SU-DHL-6 (cell line): ENCODE measurements at regions not wholly inside any gene's neighbourhood (a gene's known extent, or its start where the extent isn't known, plus 50 kb on each side); places are given as distances from the start of the nearest gene placed in this dataset.

ENCODE experiments used
- H2AFZ ChIP-seq: fragments of 200-600 bp; sonication (generic); 2 replicates; pipeline ENCODE4 v1.6.1; 2014; ENCODE audit warnings: low read depth, mild to moderate bottlenecking, moderate library complexity, mixed read lengths, antibody characterized with exemption, low read length; ENCODE audit not compliant: severe bottlenecking
- H3F3A ChIP-seq: fragments of 200-600 bp; shearing (Covaris generic); 2 replicates; pipeline ENCODE4 v1.6.0; 2016; ENCODE audit warnings: antibody characterized with exemption, mild to moderate bottlenecking; ENCODE audit not compliant: insufficient read depth
- H3K27ac ChIP-seq: fragments of 200-600 bp; sonication (generic); 2 replicates; pipeline ENCODE4 v1.5.1; 2016; ENCODE audit warnings: low read depth, mild to moderate bottlenecking, low read length, moderate library complexity, mixed read lengths
- H3K27me3 ChIP-seq: fragments of 200-600 bp; sonication (generic), shearing (Covaris generic); 2 replicates; pipeline ENCODE4 v1.6.0; 2014; ENCODE audit warnings: mild to moderate bottlenecking, low read length
- H3K36me3 ChIP-seq: fragments of 200-600 bp; sonication (generic); 2 replicates; pipeline ENCODE4 v1.6.1; 2014; ENCODE audit warnings: mild to moderate bottlenecking, low read length, mixed read lengths
- H3K4me2 ChIP-seq: fragments of 300-600, 200-600 bp; shearing (Covaris generic), sonication (generic); 2 replicates; pipeline ENCODE4 v1.6.0; 2014; ENCODE audit warnings: low read length, low read depth, mild to moderate bottlenecking; ENCODE audit not compliant: poor library complexity, severe bottlenecking
- H3K4me3 ChIP-seq: fragments of 200-600 bp; sonication (generic); 2 replicates; pipeline ENCODE4 v1.5.1; 2014; ENCODE audit warnings: antibody characterized with exemption, low read length, mild to moderate bottlenecking, mixed read lengths; ENCODE audit not compliant: insufficient read depth, poor library complexity, severe bottlenecking
- H3K79me2 ChIP-seq: fragments of 200-600 bp; sonication (generic); 2 replicates; pipeline ENCODE4 v1.6.1; 2014; ENCODE audit warnings: mild to moderate bottlenecking, low read length, moderate library complexity; ENCODE audit not compliant: insufficient read depth
- H3K9ac ChIP-seq: fragments of 200-600 bp; sonication (generic); 2 replicates; pipeline ENCODE4 v1.7.0; 2014; ENCODE audit warnings: mild to moderate bottlenecking, low read length
- H3K9me2 ChIP-seq: fragments of 200-600 bp; sonication (generic); replicated peaks from 2 replicates; pipeline ENCODE4 v1.6.1; 2014; ENCODE audit warnings: low read length; ENCODE audit not compliant: insufficient read depth
- H3K9me3 ChIP-seq: fragments of 200-600 bp; sonication (generic); 2 replicates; pipeline ENCODE4 v1.6.1; 2014; ENCODE audit warnings: low read length, mixed read lengths; ENCODE audit not compliant: insufficient read depth
- H4K20me1 ChIP-seq: fragments of 200-600 bp; sonication (generic); 2 replicates; pipeline ENCODE4 v1.6.1; 2014; ENCODE audit warnings: low read depth, mild to moderate bottlenecking, antibody characterized with exemption, low read length, moderate library complexity, mixed read lengths
- EZH2phosphoT487 ChIP-seq: fragments of 200-600 bp; sonication (generic), shearing (Covaris generic); conservative IDR thresholded peaks from 2 replicates; pipeline ENCODE4 v1.6.1; 2018; ENCODE audit warnings: mild to moderate bottlenecking, antibody characterized with exemption, low read length, moderate library complexity, mixed read lengths
- TF ChIP-seq, protein P1 (sequence below): fragments of 200-600 bp; sonication (generic); IDR thresholded peaks from one replicate; pipeline ENCODE4 v1.5.1; 2017; ENCODE audit warnings: antibody characterized with exemption, mild to moderate bottlenecking, low read length, moderate library complexity; ENCODE audit not compliant: insufficient read depth, poor library complexity, severe bottlenecking

GRCh38 chr7:69109246-69109645, 489.0 kb upstream of the AUTS2 start:
- no peaks in the 10 kb centered on the region for H3K27me3 ChIP-seq
- TF ChIP-seq, protein P1, sequence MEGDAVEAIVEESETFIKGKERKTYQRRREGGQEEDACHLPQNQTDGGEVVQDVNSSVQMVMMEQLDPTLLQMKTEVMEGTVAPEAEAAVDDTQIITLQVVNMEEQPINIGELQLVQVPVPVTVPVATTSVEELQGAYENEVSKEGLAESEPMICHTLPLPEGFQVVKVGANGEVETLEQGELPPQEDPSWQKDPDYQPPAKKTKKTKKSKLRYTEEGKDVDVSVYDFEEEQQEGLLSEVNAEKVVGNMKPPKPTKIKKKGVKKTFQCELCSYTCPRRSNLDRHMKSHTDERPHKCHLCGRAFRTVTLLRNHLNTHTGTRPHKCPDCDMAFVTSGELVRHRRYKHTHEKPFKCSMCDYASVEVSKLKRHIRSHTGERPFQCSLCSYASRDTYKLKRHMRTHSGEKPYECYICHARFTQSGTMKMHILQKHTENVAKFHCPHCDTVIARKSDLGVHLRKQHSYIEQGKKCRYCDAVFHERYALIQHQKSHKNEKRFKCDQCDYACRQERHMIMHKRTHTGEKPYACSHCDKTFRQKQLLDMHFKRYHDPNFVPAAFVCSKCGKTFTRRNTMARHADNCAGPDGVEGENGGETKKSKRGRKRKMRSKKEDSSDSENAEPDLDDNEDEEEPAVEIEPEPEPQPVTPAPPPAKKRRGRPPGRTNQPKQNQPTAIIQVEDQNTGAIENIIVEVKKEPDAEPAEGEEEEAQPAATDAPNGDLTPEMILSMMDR: no peak
- TF ChIP-seq EZH2phosphoT487: no peak
- H3K4me3 ChIP-seq: no peak overlapping the region
- H3K36me3 ChIP-seq: no peaks in the 10 kb centered on the region
- 0 out of 2 replicates have a peak, but pooled peaks cover 5% of the 10 kb centered on the region for H3K9me3 ChIP-seq
- H3K27ac ChIP-seq: no peak overlapping the region
- H4K20me1 ChIP-seq: no peaks in the 10 kb centered on the region
- no peak overlapping the region for H3K4me2 ChIP-seq
- H3K9me2 ChIP-seq: no peaks in the 10 kb centered on the region
- no peak overlapping the region for H2AFZ ChIP-seq
- H3K9ac ChIP-seq: no peak overlapping the region
- no peaks in the 10 kb centered on the region for H3F3A ChIP-seq
- no peaks in the 10 kb centered on the region for H3K79me2 ChIP-seq

- no peak overlapping the region for H3K4me2 ChIP-seq
- no peaks in the 10 kb centered on the region for H3K36me3 ChIP-seq
- TF ChIP-seq, protein P1: no peak
- no peak for TF ChIP-seq EZH2phosphoT487
- H3F3A ChIP-seq: no peaks in the 10 kb centered on the region
- no peak overlapping the region for H3K4me3 ChIP-seq
- no peaks in the 10 kb centered on the region for H3K9me2 ChIP-seq
- H3K79me2 ChIP-seq: no peaks in the 10 kb centered on the region
- H2AFZ ChIP-seq: no peak overlapping the region
- no peaks in the 10 kb centered on the region for H3K27me3 ChIP-seq
- 0 out of 2 replicates have a peak, but pooled peaks cover 5% of the 10 kb centered on the region for H3K9me3 ChIP-seq
- no peak overlapping the region for H3K27ac ChIP-seq
- no peaks in the 10 kb centered on the region for H4K20me1 ChIP-seq
- no peak overlapping the region for H3K9ac ChIP-seq
Observed at GRCh38 chr7:69109879-69110278, 488.4 kb upstream of the AUTS2 start.

- no peaks in the 10 kb centered on the region for H3K27me3 ChIP-seq
- H3K9me2 ChIP-seq: no peaks in the 10 kb centered on the region
- no peaks in the 10 kb centered on the region for H3K79me2 ChIP-seq
- H3K27ac ChIP-seq: no peak overlapping the region
- TF ChIP-seq, protein P1: no peak
- TF ChIP-seq EZH2phosphoT487: no peak
- no peak overlapping the region for H3K4me3 ChIP-seq
- no peak overlapping the region for H3K4me2 ChIP-seq
- H3K9ac ChIP-seq: no peak overlapping the region
- no peaks in the 10 kb centered on the region for H3K36me3 ChIP-seq
- no peaks in the 10 kb centered on the region for H4K20me1 ChIP-seq
- H3K9me3 ChIP-seq: 0 out of 2 replicates have a peak, but pooled peaks cover 5% of the 10 kb centered on the region
- H3F3A ChIP-seq: no peaks in the 10 kb centered on the region
- H2AFZ ChIP-seq: no peak overlapping the region
Observed at GRCh38 chr7:69110450-69111050, 487.7 kb upstream of the AUTS2 start.
